OCI-LY7 (cell line): ENCODE measurements at regions not wholly inside any gene's neighbourhood (a gene's known extent, or its start where the extent isn't known, plus 50 kb on each side); places are given as distances from the start of the nearest gene placed in this dataset.
"Not testable (repeated sequence)": the region's sequence is repeated elsewhere in the genome, so short reads cannot be mapped to it uniquely, and the experiment has no call there.

ENCODE experiments used
- BruUV-seq: library from RNA; stranded (reverse); fragments of 400-500 nt; replicated peaks from 2 replicates; lab custom pipeline; 2021; lab: Mats Ljungman, UMichigan
- CTCF ChIA-PET: fragments of 300-600 bp; sonication (Branson Sonifier 250); formaldehyde crosslinking; loops from one replicate; lab custom pipeline; 2022; ENCODE audit warnings: antibody characterized with exemption; ENCODE audit not compliant: unreplicated experiment; lab: Charles Lee
- POLR2A ChIA-PET: fragments of 300-600 bp; sonication (Branson Sonifier 250); formaldehyde crosslinking; loops from one replicate; lab custom pipeline; 2022; ENCODE audit warnings: antibody characterized with exemption; lab: Charles Lee
- DNase-seq: peaks from one replicate; pipeline ENCODE4 v3.0.0-alpha.2; 2015; ENCODE audit warnings: low spot score
- H2AFZ ChIP-seq: fragments of 200-600 bp; sonication (generic), shearing (Covaris generic); 2 replicates; pipeline ENCODE4 v1.6.1; 2014; ENCODE audit warnings: mild to moderate bottlenecking, antibody characterized with exemption, low read length, moderate library complexity
- H3K27ac ChIP-seq: fragments of 200-600 bp; sonication (generic); 2 replicates; pipeline ENCODE4 v1.5.1; 2014; ENCODE audit warnings: mixed run types, low read depth, mild to moderate bottlenecking, moderate library complexity, low read length, inconsistent platforms; ENCODE audit not compliant: poor library complexity, severe bottlenecking
- H3K36me3 ChIP-seq: fragments of 200-600 bp; sonication (generic); 2 replicates; pipeline ENCODE4 v1.6.1; 2014; ENCODE audit warnings: mild to moderate bottlenecking, antibody characterized with exemption, low read length, moderate library complexity, mixed read lengths; ENCODE audit not compliant: insufficient read depth
- H3K4me1 ChIP-seq: fragments of 200-600 bp; sonication (generic); 2 replicates; pipeline ENCODE4 v1.5.1; 2014; ENCODE audit warnings: mild to moderate bottlenecking, low read length; ENCODE audit not compliant: insufficient read depth, poor library complexity, severe bottlenecking
- H3K4me2 ChIP-seq: fragments of 200-600 bp; sonication (generic); 2 replicates; pipeline ENCODE4 v1.6.1; 2014; ENCODE audit warnings: mild to moderate bottlenecking, low read length
- H3K4me3 ChIP-seq: fragments of 200-600 bp; sonication (generic); 2 replicates; pipeline ENCODE4 v1.5.1; 2014; ENCODE audit warnings: mild to moderate bottlenecking, low read depth, low read length; ENCODE audit not compliant: poor library complexity, severe bottlenecking
- H3K79me2 ChIP-seq: fragments of 200-600 bp; sonication (generic); 2 replicates; pipeline ENCODE4 v1.6.1; 2016; ENCODE audit warnings: low read depth, mild to moderate bottlenecking, low read length, moderate library complexity, mixed read lengths; ENCODE audit not compliant: insufficient read depth
- H3K9me2 ChIP-seq: fragments of 200-600 bp; sonication (generic); 2 replicates; pipeline ENCODE4 v1.6.1; 2016; ENCODE audit warnings: mild to moderate bottlenecking, low read length, mixed read lengths; ENCODE audit not compliant: insufficient read depth
- H3K9me3 ChIP-seq: fragments of 200-600 bp; sonication (generic); 2 replicates; pipeline ENCODE4 v1.6.1; 2014; ENCODE audit warnings: mild to moderate bottlenecking, mixed run types, low read length, mixed read lengths
- H4K20me1 ChIP-seq: fragments of 200-600 bp; sonication (generic); 2 replicates; pipeline ENCODE4 v1.6.1; 2014; ENCODE audit warnings: mild to moderate bottlenecking, antibody characterized with exemption, low read length, moderate library complexity, mixed read lengths; ENCODE audit not compliant: insufficient read depth
- EZH2phosphoT487 ChIP-seq: fragments of 200-600 bp; sonication (generic); IDR thresholded peaks from 2 replicates; pipeline ENCODE4 v1.6.1; 2018; ENCODE audit warnings: low read depth, borderline replicate concordance, mild to moderate bottlenecking, mixed run types, antibody characterized with exemption, low read length, moderate library complexity, mixed read lengths
- intact Hi-C: fragments of 100-400 bp; cut with micrococcal nuclease; formaldehyde crosslinking; loops from one replicate; pipeline ENCODE4 v1.10.0; 2022; ENCODE audit not compliant: unreplicated experiment
- TF ChIP-seq, protein P1 (sequence below): fragments of 200-600 bp; sonication (generic); conservative IDR thresholded peaks from 2 replicates; pipeline ENCODE4 v1.5.1; 2014; ENCODE audit warnings: mild to moderate bottlenecking, antibody characterized with exemption, low read length, moderate library complexity, mixed read lengths

DNA sequence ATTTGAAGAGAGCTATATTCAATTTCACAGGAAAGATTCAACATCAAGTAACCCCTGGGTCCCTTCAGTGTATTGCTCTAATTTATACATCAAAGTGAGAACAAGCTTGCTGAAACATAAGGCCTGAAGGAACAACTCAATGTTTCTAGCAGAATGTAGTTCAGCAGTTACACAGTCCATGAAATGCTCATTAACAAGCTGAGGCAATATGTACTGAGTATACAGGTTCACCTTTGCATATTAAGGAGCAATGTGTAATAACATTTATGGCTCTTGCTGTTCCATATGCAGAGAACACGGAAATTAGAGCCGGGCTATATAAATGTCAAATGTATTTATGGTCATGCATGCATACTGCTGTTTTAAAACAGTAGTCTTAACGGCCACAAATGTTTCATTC, 338.5 kb downstream of the PCDH11X start:
- H3K27ac ChIP-seq, H3K4me2 ChIP-seq, H3K9me3 ChIP-seq, POLR2A ChIA-PET, H2AFZ ChIP-seq, H3K4me1 ChIP-seq, H3K36me3 ChIP-seq, BruUV-seq, H3K9me2 ChIP-seq, H3K79me2 ChIP-seq, CTCF ChIA-PET, DNase-seq, intact Hi-C loops, H4K20me1 ChIP-seq, H3K4me3 ChIP-seq: not testable (repeated sequence)

DNA sequence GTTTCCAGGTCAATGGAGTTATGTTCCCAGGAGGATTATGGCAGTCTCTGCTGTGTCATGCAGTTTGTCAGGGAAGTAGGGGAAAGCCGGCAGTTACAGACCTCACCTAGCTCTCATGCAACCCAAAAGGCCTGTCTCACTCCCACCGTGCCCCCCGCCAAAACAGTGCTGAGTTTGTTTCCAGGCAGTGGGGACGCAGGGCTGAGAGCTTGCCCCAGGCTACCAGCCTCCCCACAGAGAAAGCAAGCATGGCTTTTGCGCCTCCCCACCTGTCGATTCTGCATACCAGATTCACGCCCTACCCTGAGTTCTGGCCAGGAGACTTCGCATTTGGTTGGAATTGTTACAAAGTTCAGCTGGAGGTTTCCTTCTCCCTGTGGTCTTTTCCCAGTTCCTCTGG, 383.9 kb downstream of the PCDH11X start:
- intact Hi-C loops, BruUV-seq: not testable (repeated sequence)

DNA sequence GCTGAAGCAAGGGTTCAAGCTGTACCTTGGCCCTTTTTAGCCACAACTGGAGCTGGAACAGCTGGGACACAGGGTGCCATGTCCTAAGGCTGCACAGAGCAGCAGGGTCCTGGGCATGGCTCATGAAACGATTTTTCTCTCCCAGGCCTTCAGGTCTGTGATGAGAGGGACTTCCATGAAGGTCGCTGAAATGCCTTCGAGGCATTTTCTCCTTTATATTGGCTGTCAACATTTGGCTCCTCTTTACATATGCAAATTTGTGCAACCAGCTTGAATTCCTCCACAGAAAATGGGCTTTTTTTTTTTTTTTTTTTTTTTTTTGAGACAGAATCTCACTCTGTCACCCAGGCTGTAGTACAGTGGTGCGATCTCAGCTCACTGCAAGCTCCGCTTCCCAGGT, 430.8 kb downstream of the PCDH11X start:
- Histone ChIP-seq H3K4me2 (no peak overlapping the region), H3K4me3 (no peak overlapping the region), H4K20me1 (no peaks in the 10 kb centered on the region), H3K36me3 (no peaks in the 10 kb centered on the region), H3K4me1 (no peaks in the 10 kb centered on the region), H2AFZ (no peak overlapping the region), H3K27ac (no peak overlapping the region), H3K79me2 (no peaks in the 10 kb centered on the region), H3K9me3 (no peaks in the 10 kb centered on the region), H3K9me2 (no peaks in the 10 kb centered on the region)
- DNase-seq, result no peak
- no TSS peak for BruUV-seq
- TF ChIP-seq, protein P1, sequence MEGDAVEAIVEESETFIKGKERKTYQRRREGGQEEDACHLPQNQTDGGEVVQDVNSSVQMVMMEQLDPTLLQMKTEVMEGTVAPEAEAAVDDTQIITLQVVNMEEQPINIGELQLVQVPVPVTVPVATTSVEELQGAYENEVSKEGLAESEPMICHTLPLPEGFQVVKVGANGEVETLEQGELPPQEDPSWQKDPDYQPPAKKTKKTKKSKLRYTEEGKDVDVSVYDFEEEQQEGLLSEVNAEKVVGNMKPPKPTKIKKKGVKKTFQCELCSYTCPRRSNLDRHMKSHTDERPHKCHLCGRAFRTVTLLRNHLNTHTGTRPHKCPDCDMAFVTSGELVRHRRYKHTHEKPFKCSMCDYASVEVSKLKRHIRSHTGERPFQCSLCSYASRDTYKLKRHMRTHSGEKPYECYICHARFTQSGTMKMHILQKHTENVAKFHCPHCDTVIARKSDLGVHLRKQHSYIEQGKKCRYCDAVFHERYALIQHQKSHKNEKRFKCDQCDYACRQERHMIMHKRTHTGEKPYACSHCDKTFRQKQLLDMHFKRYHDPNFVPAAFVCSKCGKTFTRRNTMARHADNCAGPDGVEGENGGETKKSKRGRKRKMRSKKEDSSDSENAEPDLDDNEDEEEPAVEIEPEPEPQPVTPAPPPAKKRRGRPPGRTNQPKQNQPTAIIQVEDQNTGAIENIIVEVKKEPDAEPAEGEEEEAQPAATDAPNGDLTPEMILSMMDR, result no peak
- TF ChIP-seq EZH2phosphoT487, result no peak
- POLR2A ChIA-PET, result no interaction called here
- intact Hi-C loops, result no loop called here
- CTCF ChIA-PET, result no interaction called here

More for the DNA sequence above, 383.9 kb downstream of the PCDH11X start:
- DNase-seq, H3K9me3 ChIP-seq, POLR2A ChIA-PET, H3K4me1 ChIP-seq, H3K79me2 ChIP-seq, CTCF ChIA-PET, H4K20me1 ChIP-seq, H3K36me3 ChIP-seq, H3K4me2 ChIP-seq, H2AFZ ChIP-seq, H3K4me3 ChIP-seq, H3K9me2 ChIP-seq, H3K27ac ChIP-seq: not testable (repeated sequence)

DNA sequence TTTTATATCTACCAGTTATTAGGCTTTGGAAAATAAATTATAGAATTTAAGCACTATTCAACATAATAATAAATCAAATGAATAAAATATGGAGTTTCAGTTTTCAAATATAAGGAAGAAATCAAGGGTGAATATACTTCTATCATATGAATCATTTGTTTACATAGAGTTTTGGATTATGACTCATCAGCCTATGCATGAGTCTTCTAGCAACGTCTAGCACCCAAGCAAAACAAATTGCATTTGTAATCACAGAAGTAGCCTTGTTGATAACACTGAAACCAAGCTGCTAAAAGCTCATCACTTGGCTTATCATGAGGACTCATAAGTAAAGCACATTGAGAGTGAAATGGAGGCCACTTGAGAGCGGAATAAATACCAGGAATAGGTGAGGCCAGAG, 434.6 kb downstream of the PCDH11X start:
- DNase-seq, result no peak
- CTCF ChIA-PET, result no interaction called here
- Histone ChIP-seq H4K20me1 (no peaks in the 10 kb centered on the region), H3K27ac (no peak overlapping the region), H3K4me3 (no peak overlapping the region), H2AFZ (no peak overlapping the region), H3K4me2 (no peak overlapping the region), H3K79me2 (no peaks in the 10 kb centered on the region), H3K9me2 (no peaks in the 10 kb centered on the region), H3K4me1 (no peaks in the 10 kb centered on the region), H3K36me3 (no peaks in the 10 kb centered on the region), H3K9me3 (no peaks in the 10 kb centered on the region)
- POLR2A ChIA-PET, result no interaction called here
- BruUV-seq, result no TSS peak
- intact Hi-C loops, result no loop called here
- TF ChIP-seq EZH2phosphoT487, result no peak
- TF ChIP-seq, protein P1, result no peak

DNA sequence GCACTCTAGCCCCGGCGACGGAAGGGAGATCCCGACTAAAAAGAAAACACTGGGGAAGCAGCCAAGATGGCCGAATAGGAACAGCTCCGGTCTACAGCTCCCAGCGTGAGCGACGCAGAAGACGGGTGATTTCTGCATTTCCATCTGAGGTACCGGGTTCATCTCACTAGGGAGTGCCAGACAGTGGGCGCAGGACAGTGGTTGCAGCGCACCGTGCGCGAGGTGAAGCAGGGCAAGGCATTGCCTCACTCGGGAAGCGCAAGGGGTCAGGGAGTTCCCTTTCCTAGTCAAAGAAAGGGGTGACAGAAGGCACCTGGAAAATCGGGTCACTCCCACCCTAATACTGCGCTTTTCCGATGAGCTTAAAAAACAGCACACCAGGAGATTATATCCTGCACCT, 435.8 kb downstream of the PCDH11X start:
- BruUV-seq, POLR2A ChIA-PET, DNase-seq: not testable (repeated sequence)

More for the DNA sequence above, 435.8 kb downstream of the PCDH11X start:
- H3K4me1 ChIP-seq, H3K79me2 ChIP-seq, CTCF ChIA-PET, intact Hi-C loops, H3K27ac ChIP-seq, H3K4me3 ChIP-seq, H4K20me1 ChIP-seq, H3K9me3 ChIP-seq, H3K9me2 ChIP-seq, H2AFZ ChIP-seq, H3K36me3 ChIP-seq, H3K4me2 ChIP-seq: not testable (repeated sequence)
